ENCODE measurements at regions not wholly inside any gene's neighbourhood (a gene's known extent, or its start where the extent isn't known, plus 50 kb on each side); places are given as distances from the start of the nearest gene placed in this dataset.
"Not testable (repeated sequence)": the region's sequence is repeated elsewhere in the genome, so short reads cannot be mapped to it uniquely, and the experiment has no call there.

DNA sequence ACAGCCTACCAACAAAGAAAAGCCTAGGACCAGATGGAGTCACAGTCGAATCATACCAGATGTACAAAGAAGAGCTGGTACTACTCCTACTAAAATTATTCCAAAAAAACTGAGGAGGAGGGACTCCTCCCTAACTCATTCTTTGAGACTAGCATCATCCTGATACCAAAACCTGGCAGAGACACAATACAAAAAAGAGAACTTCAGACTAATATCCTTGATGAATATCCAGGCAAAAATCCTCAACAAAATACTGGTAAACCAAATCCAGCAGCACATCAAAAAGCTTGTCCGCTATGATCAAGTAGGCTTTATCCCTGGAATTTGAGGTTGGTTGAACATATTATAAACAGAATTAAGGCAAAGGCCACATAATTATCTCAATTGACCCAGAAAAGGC lies 900.4 kb upstream of the ARRDC3 start (continued):
- TF ChIP-seq, protein P1, sequence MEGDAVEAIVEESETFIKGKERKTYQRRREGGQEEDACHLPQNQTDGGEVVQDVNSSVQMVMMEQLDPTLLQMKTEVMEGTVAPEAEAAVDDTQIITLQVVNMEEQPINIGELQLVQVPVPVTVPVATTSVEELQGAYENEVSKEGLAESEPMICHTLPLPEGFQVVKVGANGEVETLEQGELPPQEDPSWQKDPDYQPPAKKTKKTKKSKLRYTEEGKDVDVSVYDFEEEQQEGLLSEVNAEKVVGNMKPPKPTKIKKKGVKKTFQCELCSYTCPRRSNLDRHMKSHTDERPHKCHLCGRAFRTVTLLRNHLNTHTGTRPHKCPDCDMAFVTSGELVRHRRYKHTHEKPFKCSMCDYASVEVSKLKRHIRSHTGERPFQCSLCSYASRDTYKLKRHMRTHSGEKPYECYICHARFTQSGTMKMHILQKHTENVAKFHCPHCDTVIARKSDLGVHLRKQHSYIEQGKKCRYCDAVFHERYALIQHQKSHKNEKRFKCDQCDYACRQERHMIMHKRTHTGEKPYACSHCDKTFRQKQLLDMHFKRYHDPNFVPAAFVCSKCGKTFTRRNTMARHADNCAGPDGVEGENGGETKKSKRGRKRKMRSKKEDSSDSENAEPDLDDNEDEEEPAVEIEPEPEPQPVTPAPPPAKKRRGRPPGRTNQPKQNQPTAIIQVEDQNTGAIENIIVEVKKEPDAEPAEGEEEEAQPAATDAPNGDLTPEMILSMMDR (conservative IDR thresholded peaks at IDR 0.05; ENCODE audit: low read depth in 2 of 2) = no peak

DNA sequence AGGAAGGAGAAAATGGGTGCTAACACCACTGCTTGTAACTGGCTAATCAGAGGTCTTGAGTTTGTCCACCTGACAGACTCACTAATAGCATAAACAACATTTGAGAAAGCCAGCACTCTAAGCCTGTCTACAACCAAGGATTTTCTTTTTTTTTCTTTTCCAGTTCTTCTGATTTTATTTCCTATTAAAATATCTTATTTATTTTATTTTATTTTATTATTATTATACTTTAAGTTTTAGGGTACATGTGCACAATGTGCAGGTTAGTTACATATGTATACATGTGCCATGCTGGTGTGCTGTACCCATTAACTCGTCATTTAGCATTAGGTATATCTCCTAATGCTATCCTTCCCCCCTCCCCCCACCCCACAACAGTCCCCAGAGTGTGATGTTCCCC lies 888.6 kb upstream of the ARRDC3 start:
- not testable (repeated sequence) for ATAC-seq; H3K4me3 ChIP-seq; H3K27me3 ChIP-seq (ENCODE audit: insufficient read depth); H3K4me2 ChIP-seq; H3K4me1 Mint-ChIP-seq; H3F3A ChIP-seq (replicated peaks; ENCODE audit: low read depth); H3K79me2 ChIP-seq (replicated peaks; ENCODE audit: insufficient read depth); H3K27ac ChIP-seq (ENCODE audit: low read depth); DNase-seq (ENCODE audit: low spot score); H3K27ac Mint-ChIP-seq; H3K36me3 Mint-ChIP-seq (ENCODE audit: low read depth); H3K36me3 ChIP-seq (ENCODE audit: insufficient read depth); H4K20me1 ChIP-seq (replicated peaks; ENCODE audit: insufficient read depth); H3K9me3 Mint-ChIP-seq; H3K9me2 ChIP-seq (ENCODE audit: insufficient read depth); H2AFZ ChIP-seq; H3K4me3 Mint-ChIP-seq; H3K27me3 Mint-ChIP-seq (ENCODE audit: insufficient read depth, low read depth, poor library complexity); H3K4me1 ChIP-seq (ENCODE audit: insufficient read depth)

DNA sequence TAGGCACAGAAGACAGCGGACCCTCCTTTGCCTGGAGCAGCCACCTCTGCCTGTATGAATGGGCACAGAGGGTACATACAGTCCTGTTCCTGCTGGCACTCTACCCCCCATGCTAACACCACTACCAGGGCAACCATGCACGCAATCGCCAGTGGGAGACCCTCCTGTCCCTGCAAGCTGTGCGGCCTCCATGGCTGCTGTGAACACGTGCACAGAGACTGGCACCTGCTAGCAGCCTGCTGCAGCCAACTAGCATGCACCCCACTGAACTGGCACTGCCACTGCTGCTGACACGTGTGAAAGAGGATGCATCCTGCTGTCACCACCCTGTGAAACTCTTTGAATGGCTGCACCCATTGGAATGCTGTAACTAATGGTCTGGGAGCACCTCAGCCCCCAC lies 885.2 kb upstream of the ARRDC3 start:
- Histone ChIP-seq H3K4me2 (no peak overlapping the region), H3K27me3 (ENCODE audit: insufficient read depth) (no peaks in the 10 kb centered on the region), H3K36me3 (ENCODE audit: insufficient read depth) (no peaks in the 10 kb centered on the region), H4K20me1 (replicated peaks; ENCODE audit: insufficient read depth) (no peaks in the 10 kb centered on the region), H3K79me2 (replicated peaks; ENCODE audit: insufficient read depth) (no peaks in the 10 kb centered on the region), H3K27ac (ENCODE audit: low read depth) (no peak overlapping the region), H3K4me1 (ENCODE audit: insufficient read depth) (peaks cover 10% of the 10 kb centered on the region), H2AFZ (no peak overlapping the region), H3F3A (replicated peaks; ENCODE audit: low read depth) (no peaks in the 10 kb centered on the region), H3K4me3 (no peak overlapping the region), H3K9me2 (ENCODE audit: insufficient read depth) (no peaks in the 10 kb centered on the region)
- H3K4me1 Mint-ChIP-seq = peaks cover 7% of the 10 kb centered on the region
- H3K4me3 Mint-ChIP-seq = no peak overlapping the region
- ATAC-seq (no peak), DNase-seq (ENCODE audit: low spot score) (no peak)
- H3K9me3 Mint-ChIP-seq = no peaks in the 10 kb centered on the region; the same call in 1 of the 3 replicates
- H3K27ac Mint-ChIP-seq = no peak overlapping the region
- H3K27me3 Mint-ChIP-seq (ENCODE audit: insufficient read depth, low read depth, poor library complexity) = no peaks in the 10 kb centered on the region
- H3K36me3 Mint-ChIP-seq (ENCODE audit: low read depth) = no peaks in the 10 kb centered on the region
- TF ChIP-seq, protein P2, sequence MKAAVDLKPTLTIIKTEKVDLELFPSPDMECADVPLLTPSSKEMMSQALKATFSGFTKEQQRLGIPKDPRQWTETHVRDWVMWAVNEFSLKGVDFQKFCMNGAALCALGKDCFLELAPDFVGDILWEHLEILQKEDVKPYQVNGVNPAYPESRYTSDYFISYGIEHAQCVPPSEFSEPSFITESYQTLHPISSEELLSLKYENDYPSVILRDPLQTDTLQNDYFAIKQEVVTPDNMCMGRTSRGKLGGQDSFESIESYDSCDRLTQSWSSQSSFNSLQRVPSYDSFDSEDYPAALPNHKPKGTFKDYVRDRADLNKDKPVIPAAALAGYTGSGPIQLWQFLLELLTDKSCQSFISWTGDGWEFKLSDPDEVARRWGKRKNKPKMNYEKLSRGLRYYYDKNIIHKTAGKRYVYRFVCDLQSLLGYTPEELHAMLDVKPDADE (IDR thresholded peaks at IDR 0.05) = no peak
- no peak for TF ChIP-seq ZNF331 (CRISPR knock-in tag; IDR thresholded peaks at IDR 0.05; ENCODE audit: low read depth)
- TF ChIP-seq ZNF114 (CRISPR knock-in tag; IDR thresholded peaks at IDR 0.05) = no peak

DNA sequence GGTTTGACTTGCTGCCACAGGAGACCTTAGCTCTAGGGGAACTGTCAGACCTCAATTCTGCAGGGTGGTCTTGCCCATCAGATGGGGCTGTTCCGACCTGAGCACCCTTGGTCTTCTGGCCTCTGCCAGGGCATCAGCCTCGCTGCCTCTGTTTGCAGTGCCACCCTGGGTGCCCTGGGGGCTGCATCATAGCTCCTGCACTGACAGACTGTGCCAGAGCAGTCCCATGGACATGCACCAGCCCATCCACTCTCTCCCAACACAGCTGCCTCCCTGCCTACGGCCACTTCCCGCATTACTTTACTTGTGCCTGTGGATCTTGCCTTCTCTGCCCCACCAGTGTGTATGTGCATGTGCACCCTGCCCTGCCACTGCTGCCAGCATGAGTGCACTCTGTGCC lies 884.7 kb upstream of the ARRDC3 start:
- no peak for ATAC-seq
- no peaks in the 10 kb centered on the region for H4K20me1 ChIP-seq (replicated peaks; ENCODE audit: insufficient read depth)
- TF ChIP-seq, protein P2 (IDR thresholded peaks at IDR 0.05) = no peak
- TF ChIP-seq, protein P3, sequence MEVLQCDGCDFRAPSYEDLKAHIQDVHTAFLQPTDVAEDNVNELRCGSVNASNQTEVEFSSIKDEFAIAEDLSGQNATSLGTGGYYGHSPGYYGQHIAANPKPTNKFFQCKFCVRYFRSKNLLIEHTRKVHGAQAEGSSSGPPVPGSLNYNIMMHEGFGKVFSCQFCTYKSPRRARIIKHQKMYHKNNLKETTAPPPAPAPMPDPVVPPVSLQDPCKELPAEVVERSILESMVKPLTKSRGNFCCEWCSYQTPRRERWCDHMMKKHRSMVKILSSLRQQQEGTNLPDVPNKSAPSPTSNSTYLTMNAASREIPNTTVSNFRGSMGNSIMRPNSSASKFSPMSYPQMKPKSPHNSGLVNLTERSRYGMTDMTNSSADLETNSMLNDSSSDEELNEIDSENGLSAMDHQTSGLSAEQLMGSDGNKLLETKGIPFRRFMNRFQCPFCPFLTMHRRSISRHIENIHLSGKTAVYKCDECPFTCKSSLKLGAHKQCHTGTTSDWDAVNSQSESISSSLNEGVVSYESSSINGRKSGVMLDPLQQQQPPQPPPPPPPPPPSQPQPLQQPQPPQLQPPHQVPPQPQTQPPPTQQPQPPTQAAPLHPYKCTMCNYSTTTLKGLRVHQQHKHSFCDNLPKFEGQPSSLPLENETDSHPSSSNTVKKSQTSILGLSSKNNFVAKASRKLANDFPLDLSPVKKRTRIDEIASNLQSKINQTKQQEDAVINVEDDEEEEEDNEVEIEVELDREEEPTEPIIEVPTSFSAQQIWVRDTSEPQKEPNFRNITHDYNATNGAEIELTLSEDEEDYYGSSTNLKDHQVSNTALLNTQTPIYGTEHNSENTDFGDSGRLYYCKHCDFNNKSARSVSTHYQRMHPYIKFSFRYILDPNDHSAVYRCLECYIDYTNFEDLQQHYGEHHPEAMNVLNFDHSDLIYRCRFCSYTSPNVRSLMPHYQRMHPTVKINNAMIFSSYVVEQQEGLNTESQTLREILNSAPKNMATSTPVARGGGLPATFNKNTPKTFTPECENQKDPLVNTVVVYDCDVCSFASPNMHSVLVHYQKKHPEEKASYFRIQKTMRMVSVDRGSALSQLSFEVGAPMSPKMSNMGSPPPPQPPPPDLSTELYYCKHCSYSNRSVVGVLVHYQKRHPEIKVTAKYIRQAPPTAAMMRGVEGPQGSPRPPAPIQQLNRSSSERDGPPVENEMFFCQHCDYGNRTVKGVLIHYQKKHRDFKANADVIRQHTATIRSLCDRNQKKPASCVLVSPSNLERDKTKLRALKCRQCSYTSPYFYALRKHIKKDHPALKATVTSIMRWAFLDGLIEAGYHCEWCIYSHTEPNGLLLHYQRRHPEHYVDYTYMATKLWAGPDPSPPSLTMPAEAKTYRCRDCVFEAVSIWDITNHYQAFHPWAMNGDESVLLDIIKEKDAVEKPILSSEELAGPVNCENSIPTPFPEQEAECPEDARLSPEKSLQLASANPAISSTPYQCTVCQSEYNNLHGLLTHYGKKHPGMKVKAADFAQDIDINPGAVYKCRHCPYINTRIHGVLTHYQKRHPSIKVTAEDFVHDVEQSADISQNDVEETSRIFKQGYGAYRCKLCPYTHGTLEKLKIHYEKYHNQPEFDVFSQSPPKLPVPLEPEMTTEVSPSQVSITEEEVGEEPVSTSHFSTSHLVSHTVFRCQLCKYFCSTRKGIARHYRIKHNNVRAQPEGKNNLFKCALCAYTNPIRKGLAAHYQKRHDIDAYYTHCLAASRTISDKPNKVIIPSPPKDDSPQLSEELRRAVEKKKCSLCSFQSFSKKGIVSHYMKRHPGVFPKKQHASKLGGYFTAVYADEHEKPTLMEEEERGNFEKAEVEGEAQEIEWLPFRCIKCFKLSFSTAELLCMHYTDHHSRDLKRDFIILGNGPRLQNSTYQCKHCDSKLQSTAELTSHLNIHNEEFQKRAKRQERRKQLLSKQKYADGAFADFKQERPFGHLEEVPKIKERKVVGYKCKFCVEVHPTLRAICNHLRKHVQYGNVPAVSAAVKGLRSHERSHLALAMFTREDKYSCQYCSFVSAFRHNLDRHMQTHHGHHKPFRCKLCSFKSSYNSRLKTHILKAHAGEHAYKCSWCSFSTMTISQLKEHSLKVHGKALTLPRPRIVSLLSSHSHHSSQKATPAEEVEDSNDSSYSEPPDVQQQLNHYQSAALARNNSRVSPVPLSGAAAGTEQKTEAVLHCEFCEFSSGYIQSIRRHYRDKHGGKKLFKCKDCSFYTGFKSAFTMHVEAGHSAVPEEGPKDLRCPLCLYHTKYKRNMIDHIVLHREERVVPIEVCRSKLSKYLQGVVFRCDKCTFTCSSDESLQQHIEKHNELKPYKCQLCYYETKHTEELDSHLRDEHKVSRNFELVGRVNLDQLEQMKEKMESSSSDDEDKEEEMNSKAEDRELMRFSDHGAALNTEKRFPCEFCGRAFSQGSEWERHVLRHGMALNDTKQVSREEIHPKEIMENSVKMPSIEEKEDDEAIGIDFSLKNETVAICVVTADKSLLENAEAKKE (CRISPR knock-in tag; IDR thresholded peaks at IDR 0.05) = no peak

More for the DNA sequence above, 884.7 kb upstream of the ARRDC3 start:
- no peak overlapping the region for H2AFZ ChIP-seq
- Mint-ChIP-seq H3K4me1 (peaks cover 8% of the 10 kb centered on the region), H3K4me3 (no peak overlapping the region), H3K36me3 (ENCODE audit: low read depth) (no peaks in the 10 kb centered on the region), H3K27ac (no peak overlapping the region), H3K9me3 (no peaks in the 10 kb centered on the region; the same call in 1 of the 3 replicates), H3K27me3 (ENCODE audit: insufficient read depth, low read depth, poor library complexity) (no peaks in the 10 kb centered on the region)
- no peaks in the 10 kb centered on the region for H3K9me2 ChIP-seq (ENCODE audit: insufficient read depth)
- no peaks in the 10 kb centered on the region for H3K79me2 ChIP-seq (replicated peaks; ENCODE audit: insufficient read depth)
- H3K27me3 ChIP-seq (ENCODE audit: insufficient read depth) = no peaks in the 10 kb centered on the region
- peaks cover 16% of the 10 kb centered on the region for H3K4me1 ChIP-seq (ENCODE audit: insufficient read depth)
- no peak overlapping the region for H3K27ac ChIP-seq (ENCODE audit: low read depth)
- H3F3A ChIP-seq (replicated peaks; ENCODE audit: low read depth) = no peaks in the 10 kb centered on the region
- H3K36me3 ChIP-seq (ENCODE audit: insufficient read depth) = no peaks in the 10 kb centered on the region
- H3K4me3 ChIP-seq = no peak overlapping the region
- no peak for DNase-seq (ENCODE audit: low spot score)
- no peak overlapping the region for H3K4me2 ChIP-seq

All from GM23338 (cell line).